IMR-90 (cell line): ENCODE measurements at regions not wholly inside any gene's neighbourhood (a gene's known extent, or its start where the extent isn't known, plus 50 kb on each side); places are given as distances from the start of the nearest gene placed in this dataset.

Source experiments
- ATAC-seq: fragments of 200-7000 bp; cut with Tn5 transposase; 2 replicates; pipeline ENCODE4 v1.9.1; 2020; ENCODE audit warnings: low read depth, mild to moderate bottlenecking, moderate library complexity
- BruUV-seq: library from RNA; stranded (reverse); fragments of 400-500 nt; replicated peaks from 2 replicates; lab custom pipeline; 2021; lab: Mats Ljungman, UMichigan
- CTCF ChIA-PET: fragments of 300-600 bp; formaldehyde crosslinking; extraction: SDS; loops from one replicate; lab custom pipeline; 2021; ENCODE audit warnings: antibody characterized with exemption; lab: Yijun Ruan, JAX
- POLR2A ChIA-PET: fragments of 300-600 bp; sonication (Branson Sonifier 250); formaldehyde crosslinking; loops from one replicate; lab custom pipeline; 2022; ENCODE audit warnings: antibody characterized with exemption; ENCODE audit not compliant: unreplicated experiment; lab: Charles Lee
- DNase-seq: peaks from one replicate; pipeline ENCODE4 v3.0.0; 2013
- H2AFZ ChIP-seq: replicated peaks from 2 replicates; pipeline ENCODE3; 2013; ENCODE audit warnings: low read length, mild to moderate bottlenecking; ENCODE audit not compliant: poor library complexity
- H2AK5ac ChIP-seq: 2 replicates; pipeline ENCODE4 v1.6.1; 2013; ENCODE audit warnings: low read depth, low read length, inconsistent platforms
- H2AK9ac ChIP-seq: replicated peaks from 2 replicates; pipeline ENCODE3; 2013; ENCODE audit warnings: mild to moderate bottlenecking, low read depth, low read length, moderate library complexity; ENCODE audit not compliant: poor library complexity
- H2BK120ac ChIP-seq: 2 replicates; pipeline ENCODE4 v1.6.1; 2013; ENCODE audit warnings: low read depth, low read length, inconsistent platforms
- H2BK15ac ChIP-seq: 3 replicates; pipeline ENCODE4 v1.6.1; 2013; ENCODE audit warnings: low read depth, low read length, inconsistent platforms
- H2BK20ac ChIP-seq: 2 replicates; pipeline ENCODE4 v1.6.1; 2013; ENCODE audit warnings: low read depth, mild to moderate bottlenecking, inconsistent platforms, low read length, moderate library complexity
- H2BK5ac ChIP-seq: 2 replicates; pipeline ENCODE4 v1.6.1; 2013; ENCODE audit warnings: mild to moderate bottlenecking, low read depth, low read length, inconsistent platforms; ENCODE audit not compliant: poor library complexity, severe bottlenecking
- H3K14ac ChIP-seq: replicated peaks from 2 replicates; pipeline ENCODE4 v1.6.1; 2013; ENCODE audit warnings: low read depth, low read length, inconsistent platforms
- H3K18ac ChIP-seq: 2 replicates; pipeline ENCODE4 v1.6.1; 2013; ENCODE audit warnings: low read depth, low read length, control low read depth
- H3K23ac ChIP-seq: 2 replicates; pipeline ENCODE4 v1.6.1; 2013; ENCODE audit warnings: low read depth, low read length, inconsistent platforms
- H3K27ac ChIP-seq: 2 replicates; pipeline ENCODE4 v1.5.1; 2013; ENCODE audit warnings: mild to moderate bottlenecking, control low read depth, low read length; ENCODE audit not compliant: insufficient read depth
- H3K27me3 ChIP-seq: 2 replicates; pipeline ENCODE4 v1.6.1; 2013; ENCODE audit warnings: low read length; ENCODE audit not compliant: control insufficient read depth, insufficient read depth
- H3K36me3 ChIP-seq: 2 replicates; pipeline ENCODE4 v1.6.1; 2013; ENCODE audit warnings: low read length, mixed read lengths; ENCODE audit not compliant: control insufficient read depth, insufficient read depth
- H3K4ac ChIP-seq: 2 replicates; pipeline ENCODE4 v1.6.1; 2013; ENCODE audit warnings: low read depth, low read length, inconsistent platforms
- H3K4me1 ChIP-seq: 2 replicates; pipeline ENCODE4 v1.6.1; 2013; ENCODE audit warnings: low read length, mixed read lengths; ENCODE audit not compliant: control insufficient read depth, insufficient read depth
- H3K4me2 ChIP-seq: 2 replicates; pipeline ENCODE4 v1.6.1; 2013; ENCODE audit warnings: low read depth, mild to moderate bottlenecking, control low read depth, low read length, moderate library complexity
- H3K4me3 ChIP-seq: 2 replicates; pipeline ENCODE4 v1.5.1; 2013; ENCODE audit warnings: low read depth, mild to moderate bottlenecking, control low read depth, low read length, moderate library complexity; ENCODE audit not compliant: insufficient read depth
- H3K56ac ChIP-seq: 2 replicates; pipeline ENCODE4 v1.6.1; 2013; ENCODE audit warnings: low read length, inconsistent platforms; ENCODE audit not compliant: insufficient read depth; ENCODE audit errors: extremely low read depth
- H3K79me1 ChIP-seq, 2 experiments: 2 replicates each; pipeline ENCODE4 v1.6.1; 2013; ENCODE audit warnings: low read length in 2 of 2, inconsistent platforms in 1 of 2, low read depth in 1 of 2
- H3K9ac ChIP-seq: 2 replicates; pipeline ENCODE4 v1.6.1; 2013; ENCODE audit warnings: low read depth, low read length, control low read depth
- H3K9me1 ChIP-seq: 2 replicates; pipeline ENCODE4 v1.6.1; 2013; ENCODE audit warnings: low read length, inconsistent platforms; ENCODE audit not compliant: insufficient read depth
- H3K9me3 ChIP-seq: 2 replicates; pipeline ENCODE4 v1.6.1; 2013; ENCODE audit warnings: low read length; ENCODE audit not compliant: control insufficient read depth, insufficient read depth
- H4K20me1 ChIP-seq: 2 replicates; pipeline ENCODE4 v1.6.1; 2013; ENCODE audit warnings: low read length, inconsistent platforms; ENCODE audit not compliant: insufficient read depth
- H4K5ac ChIP-seq: 2 replicates; pipeline ENCODE4 v1.6.1; 2013; ENCODE audit warnings: mild to moderate bottlenecking, low read depth, low read length, control low read depth
- H4K8ac ChIP-seq, 2 experiments: 2 replicates each; pipeline ENCODE4 v1.6.1; 2013; ENCODE audit warnings: low read depth in 2 of 2, low read length in 2 of 2, control low read depth in 1 of 2, inconsistent platforms in 1 of 2
- H4K91ac ChIP-seq: 2 replicates; pipeline ENCODE4 v1.6.1; 2013; ENCODE audit warnings: low read depth, low read length, inconsistent platforms; ENCODE audit not compliant: insufficient read depth
- BHLHE40 ChIP-seq: fragments of 150-350 bp; IDR thresholded peaks from 2 replicates; pipeline ENCODE4 v1.6.1; 2016; ENCODE audit warnings: mild to moderate bottlenecking, low read depth, low read length
- ELK1 ChIP-seq: fragments of 150-350 bp; IDR thresholded peaks from 2 replicates; pipeline ENCODE4 v1.6.1; 2016; ENCODE audit warnings: low read depth, mild to moderate bottlenecking, low read length, moderate library complexity, borderline replicate concordance
- NFE2L2 ChIP-seq: fragments of 150-350 bp; IDR thresholded peaks from 2 replicates; pipeline ENCODE4 v1.6.1; 2016; ENCODE audit warnings: low read depth, mild to moderate bottlenecking, low read length
- RAD21 ChIP-seq: IDR thresholded peaks from 2 replicates; pipeline ENCODE4 v1.6.1; 2012; ENCODE audit warnings: low read length, improper control_type of control experiment
- RFX5 ChIP-seq: IDR thresholded peaks from 2 replicates; pipeline ENCODE4 v1.8.0; 2012; ENCODE audit warnings: low read depth, mild to moderate bottlenecking, low read length, moderate library complexity
- SMC3 ChIP-seq: fragments of 150-350 bp; IDR thresholded peaks from 2 replicates; pipeline ENCODE4 v1.6.1; 2016; ENCODE audit warnings: low read depth, mild to moderate bottlenecking, antibody characterized with exemption, low read length, moderate library complexity
- USF2 ChIP-seq: fragments of 150-350 bp; IDR thresholded peaks from 2 replicates; pipeline ENCODE4 v1.6.1; 2017; ENCODE audit warnings: mild to moderate bottlenecking, antibody characterized with exemption, low read length, low read depth
- WGBS, 2 experiments: methylation state at CpG; one replicate each; pipeline versions ENCODE4 v1.1.5 to v1.1.7; 2013; ENCODE audit warnings: missing lambda C conversion rate in 2 of 2; ENCODE audit not compliant: insufficient read length in 1 of 2; ENCODE audit errors: extremely low coverage in 2 of 2; 5-methylcytosine and 5-hydroxymethylcytosine counted together
- dilution Hi-C: fragments of 300-500 bp; cut with HindIII; formaldehyde crosslinking; loops from one replicate; pipeline ENCODE4 v1.14.3; 2018; ENCODE audit warnings: low sequenced_read_pairs; ENCODE audit not compliant: unreplicated experiment
- in situ Hi-C: fragments of 300-500 bp; cut with MboI; formaldehyde crosslinking; loops from 3 replicates; pipeline ENCODE4 v1.14.3; 2019; ENCODE audit warnings: low sequenced_read_pairs, inconsistent platforms, mixed read lengths
- intact Hi-C: fragments of 100-400 bp; cut with micrococcal nuclease; formaldehyde crosslinking; loops from 2 replicates; pipeline ENCODE4 v1.10.0; 2022

GRCh38 chr1:208874915-208875314 lies 630.7 kb upstream of the PLXNA2 start:
- 43% methylated on average over 1 of the region's 1 CpG; no CpG with 5 or more reads in 1 of the 2 experiments for WGBS, 2 experiments
- POLR2A ChIA-PET, result no interaction called here
- ATAC-seq, result no peak

More at GRCh38 chr1:208874915-208875314, 630.7 kb upstream of the PLXNA2 start:
- Histone ChIP-seq H4K8ac (no peak overlapping the region), H2BK20ac (no peak overlapping the region), H3K23ac (no peak overlapping the region), H3K4ac (no peak overlapping the region), H2BK5ac (no peak overlapping the region), H3K27ac (no peak overlapping the region), H3K4me3 (no peak overlapping the region), H3K9ac (no peak overlapping the region), H3K4me1 (no peaks in the 10 kb centered on the region), H3K27me3 (no peaks in the 10 kb centered on the region), H3K18ac (no peak overlapping the region), H3K9me3 (peaks cover 2% of the 10 kb centered on the region; the same call in 1 of the 2 replicates), H3K56ac (no peak overlapping the region), H3K14ac (no peak overlapping the region), H3K79me1 (no peaks in the 10 kb centered on the region), H2AK5ac (no peak overlapping the region), H3K4me2 (no peak overlapping the region), H2BK120ac (no peak overlapping the region), H3K36me3 (no peaks in the 10 kb centered on the region), H3K9me1 (no peaks in the 10 kb centered on the region), H2BK15ac (no peak overlapping the region), H4K20me1 (no peaks in the 10 kb centered on the region), H4K5ac (no peak overlapping the region), H2AFZ (no peak overlapping the region), H2AK9ac (no peak overlapping the region), H4K91ac (no peak overlapping the region)
- intact Hi-C loops (no loop called here), dilution Hi-C loops (no loop called here), in situ Hi-C loops (no loop called here)
- no peak for TF ChIP-seq SMC3
- no peak for TF ChIP-seq RFX5
- TF ChIP-seq BHLHE40, result no peak
- no peak for TF ChIP-seq RAD21
- TF ChIP-seq ELK1, result no peak
- no peak for TF ChIP-seq NFE2L2
- TF ChIP-seq USF2, result no peak
- BruUV-seq, result no TSS peak
- no peak for DNase-seq
- CTCF ChIA-PET, result no interaction called here
